Mesenchymal stem cell (in vitro differentiated cells and primary cell): ENCODE measurements at regions not wholly inside any gene's neighbourhood (a gene's known extent, or its start where the extent isn't known, plus 50 kb on each side); places are given as distances from the start of the nearest gene placed in this dataset.

Experiments used
- DNase-seq: peaks from one replicate; pipeline ENCODE4 v3.0.0-alpha.2; 2013
- H2AFZ ChIP-seq: one replicate; pipeline ENCODE4 v1.6.1; 2013; ENCODE audit warnings: low read depth, mild to moderate bottlenecking, control low read depth, inconsistent platforms, low read length, moderate library complexity
- H2AK5ac ChIP-seq: 2 replicates; pipeline ENCODE4 v1.6.1; 2013; ENCODE audit warnings: low read length, moderate library complexity, mild to moderate bottlenecking, inconsistent platforms; ENCODE audit not compliant: severe bottlenecking
- H2BK120ac ChIP-seq: one replicate; pipeline ENCODE4 v1.6.1; 2013; ENCODE audit warnings: low read depth, mild to moderate bottlenecking, inconsistent platforms, low read length, moderate library complexity
- H2BK12ac ChIP-seq, 2 experiments: one replicate each; pipeline ENCODE4 v1.6.1; 2013; ENCODE audit warnings: inconsistent platforms in 2 of 2, low read length in 2 of 2, mild to moderate bottlenecking in 2 of 2, moderate library complexity in 2 of 2, control low read depth in 1 of 2
- H2BK15ac ChIP-seq: one replicate; pipeline ENCODE4 v1.6.1; 2013; ENCODE audit warnings: mild to moderate bottlenecking, low read depth, inconsistent platforms; ENCODE audit not compliant: poor library complexity, severe bottlenecking
- H2BK5ac ChIP-seq: 2 replicates; pipeline ENCODE4 v1.6.1; 2013; ENCODE audit warnings: low read depth, mild to moderate bottlenecking, low read length, control low read depth, inconsistent platforms; ENCODE audit not compliant: poor library complexity, severe bottlenecking
- H3K14ac ChIP-seq, 2 experiments: one replicate each; pipeline ENCODE4 v1.6.1; 2013; ENCODE audit warnings: inconsistent platforms in 2 of 2, low read length in 2 of 2, control low read depth in 1 of 2, mild to moderate bottlenecking in 1 of 2, moderate library complexity in 1 of 2
- H3K18ac ChIP-seq, 2 experiments: one replicate each; pipeline ENCODE4 v1.6.1; 2013; ENCODE audit warnings: inconsistent platforms in 2 of 2, low read length in 2 of 2, control low read depth in 1 of 2, low read depth in 1 of 2, mild to moderate bottlenecking in 1 of 2
- H3K23ac ChIP-seq, 2 experiments: one replicate each; pipeline ENCODE4 v1.6.1; 2013; ENCODE audit warnings: inconsistent platforms in 2 of 2, low read length in 2 of 2, mild to moderate bottlenecking in 2 of 2, moderate library complexity in 2 of 2, control low read depth in 1 of 2
- H3K27ac ChIP-seq: 2 replicates; pipeline ENCODE4 v1.5.1; 2013; ENCODE audit warnings: mild to moderate bottlenecking, moderate library complexity, low read length, control low read depth, inconsistent platforms; ENCODE audit not compliant: poor library complexity, severe bottlenecking
- H3K27me3 ChIP-seq, 2 experiments: 2 replicates each; pipeline versions ENCODE4 v1.6.1 to v1.7.0; 2013; ENCODE audit warnings: low read length in 2 of 2, mild to moderate bottlenecking in 2 of 2, moderate library complexity in 2 of 2, control low read depth in 1 of 2, inconsistent platforms in 1 of 2; ENCODE audit not compliant: control insufficient read depth in 1 of 2, insufficient read depth in 1 of 2
- H3K36me3 ChIP-seq, 2 experiments: 2 replicates each; pipeline versions ENCODE4 v1.6.1 to v1.7.0; 2013; ENCODE audit warnings: low read length in 2 of 2, control low read depth in 1 of 2, inconsistent platforms in 1 of 2, low read depth in 1 of 2, mild to moderate bottlenecking in 1 of 2; ENCODE audit not compliant: insufficient read depth in 2 of 2, control insufficient read depth in 1 of 2
- H3K4ac ChIP-seq, 2 experiments: one replicate each; pipeline ENCODE4 v1.6.1; 2013; ENCODE audit warnings: inconsistent platforms in 2 of 2, low read length in 2 of 2, mild to moderate bottlenecking in 2 of 2, moderate library complexity in 2 of 2, control low read depth in 1 of 2, low read depth in 1 of 2
- H3K4me1 ChIP-seq: 2 replicates; pipeline ENCODE4 v1.6.1; 2013; ENCODE audit warnings: low read depth, low read length, control low read depth; ENCODE audit not compliant: control insufficient read depth, insufficient read depth
- H3K4me2 ChIP-seq: 2 replicates; pipeline ENCODE4 v1.6.1; 2013; ENCODE audit warnings: low read length, mild to moderate bottlenecking, inconsistent platforms; ENCODE audit not compliant: poor library complexity, severe bottlenecking
- H3K4me3 ChIP-seq, 2 experiments: 2 replicates each; pipeline versions ENCODE4 v1.5.1 to v1.7.0; 2013; ENCODE audit warnings: low read length in 2 of 2, mild to moderate bottlenecking in 2 of 2, control low read depth in 1 of 2, low read depth in 1 of 2; ENCODE audit not compliant: insufficient read depth in 1 of 2
- H3K79me1 ChIP-seq: replicated peaks from 2 replicates; pipeline ENCODE4 v1.6.1; 2013; ENCODE audit warnings: mild to moderate bottlenecking, control low read depth, low read length, inconsistent platforms; ENCODE audit not compliant: poor library complexity, severe bottlenecking
- H3K9ac ChIP-seq: 2 replicates; pipeline ENCODE4 v1.7.0; 2013; ENCODE audit warnings: mild to moderate bottlenecking, low read length, moderate library complexity
- H3K9me3 ChIP-seq: 2 replicates; pipeline ENCODE4 v1.7.0; 2013; ENCODE audit warnings: mild to moderate bottlenecking, low read length; ENCODE audit not compliant: control insufficient read depth
- H4K8ac ChIP-seq: one replicate; pipeline ENCODE4 v1.6.1; 2013; ENCODE audit warnings: inconsistent platforms, mild to moderate bottlenecking, low read length, moderate library complexity
- H4K91ac ChIP-seq: one replicate; pipeline ENCODE4 v1.6.1; 2013; ENCODE audit warnings: mild to moderate bottlenecking, low read length, inconsistent platforms
- whole genome bisulfite sequencing: methylation state at CpG from one replicate; pipeline ENCODE4 v1.1.7; 2013; ENCODE audit warnings: mixed read lengths; 5-methylcytosine and 5-hydroxymethylcytosine counted together

- no peak overlapping the region for H3K23ac ChIP-seq
- H3K4me2 ChIP-seq, result no peak overlapping the region
- H3K27ac ChIP-seq, result no peak overlapping the region
- no peak overlapping the region for H2BK5ac ChIP-seq
- no peak for DNase-seq
- H3K9me3 ChIP-seq, result peaks cover 4% of the 10 kb centered on the region
- no peaks in the 10 kb centered on the region for H3K79me1 ChIP-seq
- peaks cover 24 to 58% of the 10 kb centered on the region in 2 experiments for H3K27me3 ChIP-seq
- no peaks in the 10 kb centered on the region for H3K36me3 ChIP-seq
- H4K91ac ChIP-seq, result no peak overlapping the region
- no peak overlapping the region for H2BK15ac ChIP-seq
- H4K8ac ChIP-seq, result no peak overlapping the region
- WGBS, result 83% methylated on average over 1 of the region's 1 CpG
- H3K14ac ChIP-seq, result no peak overlapping the region
- no peak overlapping the region for H3K18ac ChIP-seq
- H2BK120ac ChIP-seq, result no peak overlapping the region
- H3K4me3 ChIP-seq, result no peak overlapping the region
- no peak overlapping the region for H2BK12ac ChIP-seq
- no peak overlapping the region for H3K9ac ChIP-seq
- H2AFZ ChIP-seq, result no peak overlapping the region
- H3K4me1 ChIP-seq, result no peaks in the 10 kb centered on the region
- H3K4ac ChIP-seq, result no peak overlapping the region
- no peak overlapping the region for H2AK5ac ChIP-seq
These were observed 54.0 kb upstream of the CSF3R start for GRCh38 chr1:36536727-36537126.

DNA sequence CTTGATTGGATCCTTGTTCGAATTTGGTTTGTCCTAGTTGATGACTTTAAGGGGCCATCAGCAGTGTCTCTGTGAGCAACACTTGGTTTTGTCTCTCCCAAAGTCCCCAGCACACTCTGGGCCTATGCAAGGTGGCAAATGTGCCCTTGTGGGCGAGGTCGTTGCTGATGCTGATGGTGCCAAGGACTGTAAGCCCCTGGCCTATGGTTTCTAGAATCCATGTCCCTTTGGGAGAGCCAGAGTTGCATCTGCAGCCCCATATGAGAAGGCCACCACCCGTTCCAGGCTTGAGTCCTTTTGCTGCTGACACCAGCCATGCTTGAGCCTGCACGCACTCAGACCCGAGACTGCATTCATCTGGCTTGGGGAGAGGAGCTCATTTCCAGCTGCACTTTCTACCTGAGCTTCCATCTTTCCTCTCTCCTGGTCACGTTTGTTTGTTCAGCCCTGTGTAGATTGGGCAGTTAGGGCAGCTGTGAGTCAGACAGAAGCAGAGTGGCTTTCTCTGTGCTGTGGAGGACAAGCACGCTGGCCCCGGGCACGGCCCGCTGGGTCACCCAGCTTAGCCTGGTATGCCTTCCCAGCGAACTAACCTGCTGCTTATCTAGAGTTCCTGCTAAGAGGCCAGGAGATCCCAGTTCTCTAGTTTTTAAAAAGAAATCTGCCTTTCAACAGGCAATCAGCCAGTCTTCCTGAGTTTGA is 52.1 kb upstream of the CSF3R start:
- Histone ChIP-seq H4K8ac (no peak overlapping the region), H3K9ac (no peak overlapping the region), H2BK5ac (no peak overlapping the region), H3K79me1 (no peaks in the 10 kb centered on the region), H3K4me3 (no peak overlapping the region), H2AFZ (no peak overlapping the region), H3K9me3 (peaks cover 4% of the 10 kb centered on the region), H3K27ac (no peak overlapping the region), H3K4ac (no peak overlapping the region), H2BK120ac (no peak overlapping the region), H2BK12ac (no peak overlapping the region), H2AK5ac (no peak overlapping the region), H4K91ac (no peak overlapping the region), H3K14ac (no peak overlapping the region), H3K23ac (no peak overlapping the region), H3K27me3 (peaks cover 24 to 52% of the 10 kb centered on the region in 2 experiments), H3K36me3 (no peaks in the 10 kb centered on the region), H2BK15ac (no peak overlapping the region), H3K18ac (no peak overlapping the region), H3K4me1 (no peaks in the 10 kb centered on the region), H3K4me2 (no peak overlapping the region)
- DNase-seq, result no peak
- 58% methylated on average over 11 of the region's 12 CpGs for WGBS

DNA sequence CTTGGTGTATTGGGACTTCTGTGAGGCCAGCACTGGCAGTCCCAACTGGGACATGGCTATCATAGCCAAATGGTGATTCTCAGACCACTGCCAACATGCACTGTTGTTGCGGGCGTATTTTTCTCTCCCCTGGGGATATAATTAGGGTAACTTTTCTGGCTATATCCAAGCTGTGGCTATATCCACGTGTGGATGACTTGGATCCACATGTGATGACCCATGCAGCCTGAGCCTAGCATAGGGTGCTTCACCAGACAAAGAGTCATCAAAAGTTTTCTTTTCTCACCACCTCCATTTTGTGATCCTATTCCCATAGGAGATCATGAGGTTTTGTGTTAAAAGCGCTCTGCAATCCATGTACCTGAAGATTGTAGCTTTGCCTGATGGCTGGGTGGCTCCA is 51.2 kb upstream of the CSF3R start:
- 69% methylated on average over 4 of the region's 4 CpGs for WGBS
- Histone ChIP-seq H3K27me3 (peaks cover 22 to 52% of the 10 kb centered on the region in 2 experiments), H2BK15ac (no peak overlapping the region), H2BK120ac (no peak overlapping the region), H3K4ac (no peak overlapping the region), H3K4me3 (no peak overlapping the region), H4K8ac (no peak overlapping the region), H3K9me3 (peaks cover 4% of the 10 kb centered on the region), H2AK5ac (no peak overlapping the region), H2BK5ac (no peak overlapping the region), H3K23ac (no peak overlapping the region), H3K9ac (no peak overlapping the region), H3K18ac (no peak overlapping the region), H2BK12ac (no peak overlapping the region), H3K36me3 (no peaks in the 10 kb centered on the region), H3K27ac (no peak overlapping the region), H3K4me1 (no peaks in the 10 kb centered on the region), H3K4me2 (no peak overlapping the region), H3K14ac (no peak overlapping the region), H3K79me1 (no peaks in the 10 kb centered on the region), H4K91ac (no peak overlapping the region), H2AFZ (no peak overlapping the region)
- DNase-seq, result no peak

DNA sequence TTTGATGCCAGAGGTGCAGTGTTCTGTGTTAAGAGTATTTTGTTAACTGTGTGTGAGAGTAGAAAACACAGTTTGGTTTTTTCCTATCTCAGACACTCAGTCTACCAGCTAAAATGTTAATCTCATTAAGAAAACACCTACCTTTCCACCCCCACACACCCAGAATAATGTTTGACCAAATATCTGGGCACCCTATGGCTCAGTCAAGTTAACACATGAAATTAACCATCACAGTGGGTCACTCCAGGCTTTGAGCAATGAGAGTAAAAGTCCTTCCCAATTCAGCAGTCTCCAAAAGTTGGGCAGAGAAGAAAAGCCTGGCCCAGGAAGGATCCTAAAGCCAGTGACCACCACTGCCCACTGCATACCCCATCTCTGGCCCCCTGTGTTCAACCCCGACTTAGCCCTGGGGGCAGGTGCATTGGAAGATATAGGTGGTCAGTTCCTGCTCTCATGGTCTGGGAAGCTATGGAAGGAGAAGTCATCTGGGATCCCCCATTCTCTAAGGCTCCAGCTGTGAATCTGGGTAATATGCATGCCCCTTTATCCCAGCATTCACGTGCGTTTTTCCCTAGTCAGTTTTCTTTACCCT is 50.2 kb upstream of the CSF3R start:
- peaks cover 24 to 60% of the 10 kb centered on the region in 2 experiments for H3K27me3 ChIP-seq

More for the DNA sequence above, 50.2 kb upstream of the CSF3R start:
- H3K14ac ChIP-seq, result no peak overlapping the region
- no peaks in the 10 kb centered on the region for H3K79me1 ChIP-seq
- no peak overlapping the region for H2BK120ac ChIP-seq
- no peak overlapping the region for H3K4ac ChIP-seq
- no peak overlapping the region for H2BK12ac ChIP-seq
- peaks cover 4% of the 10 kb centered on the region for H3K9me3 ChIP-seq
- no peak overlapping the region for H3K27ac ChIP-seq
- no peak overlapping the region for H4K8ac ChIP-seq
- no peak for DNase-seq
- no peak overlapping the region for H2BK15ac ChIP-seq
- H3K4me1 ChIP-seq, result no peaks in the 10 kb centered on the region
- H3K9ac ChIP-seq, result no peak overlapping the region
- H2AK5ac ChIP-seq, result no peak overlapping the region
- no peak overlapping the region for H2AFZ ChIP-seq
- no peak overlapping the region for H4K91ac ChIP-seq
- H2BK5ac ChIP-seq, result no peak overlapping the region
- WGBS, result 72% methylated on average over 3 of the region's 3 CpGs
- no peak overlapping the region for H3K4me3 ChIP-seq
- H3K18ac ChIP-seq, result no peak overlapping the region
- no peak overlapping the region for H3K4me2 ChIP-seq
- no peak overlapping the region for H3K23ac ChIP-seq
- no peaks in the 10 kb centered on the region for H3K36me3 ChIP-seq
